Transverse colon (tissue), 4 donors: ENCODE measurements at regions not wholly inside any gene's neighbourhood (a gene's known extent, or its start where the extent isn't known, plus 50 kb on each side); places are given as distances from the start of the nearest gene placed in this dataset.

Experiments
- DNase-seq: peaks from one replicate; pipeline ENCODE4 v3.0.0-alpha.2; 2019
- H3K27ac ChIP-seq, 4 donors: fragments of 200-600 bp; sonication (generic); 2 replicates each; pipeline ENCODE4 v1.5.1; 2016 to 2018; ENCODE audit warnings: inconsistent platforms in 4 of 4
- H3K27me3 ChIP-seq: fragments of 200-600 bp; sonication (generic); 2 replicates; pipeline ENCODE4 v1.5.1; 2017; ENCODE audit warnings: inconsistent platforms
- H3K36me3 ChIP-seq, 4 donors: fragments of 200-600 bp; sonication (generic); 2 replicates each; pipeline ENCODE4 v1.5.1; 2017 to 2019; ENCODE audit warnings: inconsistent platforms in 4 of 4
- H3K4me1 ChIP-seq, 4 donors: fragments of 200-600 bp; sonication (generic); 2 replicates each; pipeline ENCODE4 v1.5.1; 2017 to 2020; ENCODE audit warnings: inconsistent platforms in 4 of 4
- H3K4me3 ChIP-seq, 4 donors: fragments of 200-600 bp; sonication (generic); 1 replicate in 1 of 4; 2 replicates in 3 of 4; pipeline versions ENCODE4 v1.5.1 to v1.6.1; 2017 to 2019; ENCODE audit warnings: inconsistent platforms in 4 of 4
- H3K9me3 ChIP-seq, 2 donors: fragments of 200-600 bp; sonication (generic); 2 replicates each; pipeline ENCODE4 v1.5.1; 2017 to 2019; ENCODE audit warnings: inconsistent platforms in 2 of 2
- EP300 ChIP-seq: sonication (generic); formaldehyde crosslinking; IDR thresholded peaks from one replicate; pipeline ENCODE4 v1.6.1; 2017; ENCODE audit warnings: antibody characterized with exemption, low read depth
- POLR2A ChIP-seq: fragments of 450-650 bp; IDR thresholded peaks from one replicate; pipeline ENCODE4 v1.6.1; 2016; ENCODE audit warnings: antibody characterized with exemption, mild to moderate bottlenecking, moderate library complexity
- POLR2AphosphoS5 ChIP-seq, 3 donors: sonication (generic); formaldehyde crosslinking; IDR thresholded peaks; one replicate each; pipeline ENCODE4 v1.6.1; 2016; ENCODE audit warnings: antibody characterized with exemption in 3 of 3
- WGBS, 2 donors: methylation state at CpG; one replicate each; pipeline ENCODE4 v1.1.5; 2018; ENCODE audit warnings: low coverage in 1 of 2; 5-methylcytosine and 5-hydroxymethylcytosine counted together
- in situ Hi-C, 4 donors: fragments of 200-750 bp; cut with MboI; loops; one replicate each; pipeline versions ENCODE4 v1.15.0 to v1.15.1; 2017; ENCODE audit warnings: low sequenced_read_pairs in 3 of 4, low pct_ligation_motif_present in 1 of 4, low pct_unique_long_range_greater_than_20kb in 1 of 4
- intact Hi-C: fragments of 100-400 bp; cut with DNase I; formaldehyde crosslinking; loops from one replicate; pipeline ENCODE4 v1.15.1; 2023; ENCODE audit warnings: low total_unique reads
- TF ChIP-seq, protein P1 (sequence below), 5 experiments: fragments of 200-600 bp in 3 of 5; fragments of 450-650 bp in 2 of 5; sonication (generic) in 3 of 5; IDR thresholded peaks; 1 replicate in 2 of 5; 2 replicates in 3 of 5; pipeline ENCODE4 v1.5.1; 2016 to 2017; ENCODE audit warnings: antibody characterized with exemption in 5 of 5, inconsistent platforms in 3 of 5, mild to moderate bottlenecking in 2 of 5, moderate library complexity in 1 of 5

DNA sequence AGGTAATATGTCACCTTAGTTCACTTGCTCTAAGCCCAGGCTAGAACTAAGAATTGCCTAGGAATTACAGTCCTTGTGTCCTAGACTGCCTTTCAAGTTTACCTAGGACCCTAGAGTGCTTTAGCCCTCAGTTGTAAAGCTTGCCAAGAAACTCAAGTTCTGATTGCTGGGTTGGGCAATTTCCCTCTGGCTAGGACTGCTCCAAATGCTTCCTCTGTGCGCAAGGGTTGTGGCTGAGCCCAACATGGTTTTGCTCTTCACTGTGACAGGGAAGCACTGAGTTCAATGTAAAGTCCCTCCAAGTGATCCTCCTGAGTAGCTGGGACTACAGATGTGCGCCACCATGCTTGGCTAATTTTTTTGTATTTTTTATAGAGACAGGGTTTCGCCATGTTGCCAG is 102.3 kb upstream of the NEK7 start:
- no peaks in the 10 kb centered on the region for H3K27me3 ChIP-seq
- H3K9me3 ChIP-seq, result no peaks in the 10 kb centered on the region
- intact Hi-C loops (no loop called here), in situ Hi-C loops (no loop called here)
- no peak overlapping the region for H3K4me3 ChIP-seq
- TF ChIP-seq POLR2AphosphoS5 (IDR thresholded peaks at IDR 0.05), result no peak
- no peak for TF ChIP-seq EP300
- TF ChIP-seq POLR2A, result no peak
- TF ChIP-seq, protein P1, sequence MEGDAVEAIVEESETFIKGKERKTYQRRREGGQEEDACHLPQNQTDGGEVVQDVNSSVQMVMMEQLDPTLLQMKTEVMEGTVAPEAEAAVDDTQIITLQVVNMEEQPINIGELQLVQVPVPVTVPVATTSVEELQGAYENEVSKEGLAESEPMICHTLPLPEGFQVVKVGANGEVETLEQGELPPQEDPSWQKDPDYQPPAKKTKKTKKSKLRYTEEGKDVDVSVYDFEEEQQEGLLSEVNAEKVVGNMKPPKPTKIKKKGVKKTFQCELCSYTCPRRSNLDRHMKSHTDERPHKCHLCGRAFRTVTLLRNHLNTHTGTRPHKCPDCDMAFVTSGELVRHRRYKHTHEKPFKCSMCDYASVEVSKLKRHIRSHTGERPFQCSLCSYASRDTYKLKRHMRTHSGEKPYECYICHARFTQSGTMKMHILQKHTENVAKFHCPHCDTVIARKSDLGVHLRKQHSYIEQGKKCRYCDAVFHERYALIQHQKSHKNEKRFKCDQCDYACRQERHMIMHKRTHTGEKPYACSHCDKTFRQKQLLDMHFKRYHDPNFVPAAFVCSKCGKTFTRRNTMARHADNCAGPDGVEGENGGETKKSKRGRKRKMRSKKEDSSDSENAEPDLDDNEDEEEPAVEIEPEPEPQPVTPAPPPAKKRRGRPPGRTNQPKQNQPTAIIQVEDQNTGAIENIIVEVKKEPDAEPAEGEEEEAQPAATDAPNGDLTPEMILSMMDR (IDR thresholded peaks at IDR 0.05), result no peak
- H3K27ac ChIP-seq, result no peak overlapping the region
- no peak for DNase-seq
- 91% methylated on average over 3 of the region's 3 CpGs; no CpG with 5 or more reads in 1 of the 2 donors for WGBS, 2 donors
- H3K4me1 ChIP-seq, result no peaks in the 10 kb centered on the region
- no peaks in the 10 kb centered on the region for H3K36me3 ChIP-seq

- H3K4me1 ChIP-seq, result no peaks in the 10 kb centered on the region
- WGBS, 2 donors, result 47% methylated on average over 2 of the region's 2 CpGs; no CpG with 5 or more reads in 1 of the 2 donors
- H3K27ac ChIP-seq, result no peak overlapping the region
- no peaks in the 10 kb centered on the region for H3K36me3 ChIP-seq
- in situ Hi-C loops, result no loop called here
- intact Hi-C loops, result no loop called here
- H3K9me3 ChIP-seq, result no peaks in the 10 kb centered on the region
- TF ChIP-seq, protein P1 (IDR thresholded peaks at IDR 0.05), result no peak
- no peak for TF ChIP-seq EP300
- no peak for TF ChIP-seq POLR2AphosphoS5 (IDR thresholded peaks at IDR 0.05)
- no peak overlapping the region for H3K4me3 ChIP-seq
- no peaks in the 10 kb centered on the region for H3K27me3 ChIP-seq
- DNase-seq, result no peak
Observed at GRCh38 chr1:198056255-198056654, 100.5 kb upstream of the NEK7 start.

GRCh38 chr1:198064181-198064580 is 92.6 kb upstream of the NEK7 start:
- TF ChIP-seq EP300 (no peak), POLR2A (no peak), POLR2AphosphoS5 (IDR thresholded peaks at IDR 0.05) (no peak)
- TF ChIP-seq, protein P1 (IDR thresholded peaks at IDR 0.05), result no peak
- no peak overlapping the region for H3K27ac ChIP-seq
- in situ Hi-C loops, result no loop called here
- intact Hi-C loops, result no loop called here
- no peak overlapping the region for H3K4me3 ChIP-seq
- no peaks in the 10 kb centered on the region for H3K36me3 ChIP-seq
- no peaks in the 10 kb centered on the region for H3K27me3 ChIP-seq
- DNase-seq, result no peak
- 78% methylated on average over 2 of the region's 2 CpGs for WGBS, 2 donors
- no peaks in the 10 kb centered on the region for H3K4me1 ChIP-seq
- no peaks in the 10 kb centered on the region for H3K9me3 ChIP-seq

GRCh38 chr1:198068285-198068684 is 88.5 kb upstream of the NEK7 start:
- Histone ChIP-seq H3K27ac (no peak overlapping the region), H3K4me1 (no peaks in the 10 kb centered on the region), H3K9me3 (no peaks in the 10 kb centered on the region), H3K4me3 (no peak overlapping the region), H3K27me3 (no peaks in the 10 kb centered on the region), H3K36me3 (no peaks in the 10 kb centered on the region)
- intact Hi-C loops, result no loop called here
- 47 to 55% methylated on average over 3 of the region's 3 CpGs for WGBS, 2 donors
- no peak for DNase-seq
- in situ Hi-C loops, result no loop called here
- TF ChIP-seq, protein P1 (IDR thresholded peaks at IDR 0.05), result no peak
- TF ChIP-seq POLR2A (no peak), EP300 (no peak), POLR2AphosphoS5 (IDR thresholded peaks at IDR 0.05) (no peak)
